IMR-90 (cell line): ENCODE measurements at regions not wholly inside any gene's neighbourhood (a gene's known extent, or its start where the extent isn't known, plus 50 kb on each side); places are given as distances from the start of the nearest gene placed in this dataset.

Experiments used
- ATAC-seq: fragments of 200-7000 bp; cut with Tn5 transposase; 2 replicates; pipeline ENCODE4 v1.9.1; 2020; ENCODE audit warnings: low read depth, mild to moderate bottlenecking, moderate library complexity
- BruUV-seq: library from RNA; stranded (reverse); fragments of 400-500 nt; replicated peaks from 2 replicates; lab custom pipeline; 2021; lab: Mats Ljungman, UMichigan
- CTCF ChIA-PET: fragments of 300-600 bp; formaldehyde crosslinking; extraction: SDS; loops from one replicate; lab custom pipeline; 2021; ENCODE audit warnings: antibody characterized with exemption; lab: Yijun Ruan, JAX
- POLR2A ChIA-PET: fragments of 300-600 bp; sonication (Branson Sonifier 250); formaldehyde crosslinking; loops from one replicate; lab custom pipeline; 2022; ENCODE audit warnings: antibody characterized with exemption; ENCODE audit not compliant: unreplicated experiment; lab: Charles Lee
- DNase-seq: peaks from one replicate; pipeline ENCODE4 v3.0.0; 2013
- H2AFZ ChIP-seq: replicated peaks from 2 replicates; pipeline ENCODE3; 2013; ENCODE audit warnings: low read length, mild to moderate bottlenecking; ENCODE audit not compliant: poor library complexity
- H2AK5ac ChIP-seq: 2 replicates; pipeline ENCODE4 v1.6.1; 2013; ENCODE audit warnings: low read depth, low read length, inconsistent platforms
- H2AK9ac ChIP-seq: replicated peaks from 2 replicates; pipeline ENCODE3; 2013; ENCODE audit warnings: mild to moderate bottlenecking, low read depth, low read length, moderate library complexity; ENCODE audit not compliant: poor library complexity
- H2BK120ac ChIP-seq: 2 replicates; pipeline ENCODE4 v1.6.1; 2013; ENCODE audit warnings: low read depth, low read length, inconsistent platforms
- H2BK15ac ChIP-seq: 3 replicates; pipeline ENCODE4 v1.6.1; 2013; ENCODE audit warnings: low read depth, low read length, inconsistent platforms
- H2BK20ac ChIP-seq: 2 replicates; pipeline ENCODE4 v1.6.1; 2013; ENCODE audit warnings: low read depth, mild to moderate bottlenecking, inconsistent platforms, low read length, moderate library complexity
- H2BK5ac ChIP-seq: 2 replicates; pipeline ENCODE4 v1.6.1; 2013; ENCODE audit warnings: mild to moderate bottlenecking, low read depth, low read length, inconsistent platforms; ENCODE audit not compliant: poor library complexity, severe bottlenecking
- H3K14ac ChIP-seq: replicated peaks from 2 replicates; pipeline ENCODE4 v1.6.1; 2013; ENCODE audit warnings: low read depth, low read length, inconsistent platforms
- H3K18ac ChIP-seq: 2 replicates; pipeline ENCODE4 v1.6.1; 2013; ENCODE audit warnings: low read depth, low read length, control low read depth
- H3K23ac ChIP-seq: 2 replicates; pipeline ENCODE4 v1.6.1; 2013; ENCODE audit warnings: low read depth, low read length, inconsistent platforms
- H3K27ac ChIP-seq: 2 replicates; pipeline ENCODE4 v1.5.1; 2013; ENCODE audit warnings: mild to moderate bottlenecking, control low read depth, low read length; ENCODE audit not compliant: insufficient read depth
- H3K27me3 ChIP-seq: 2 replicates; pipeline ENCODE4 v1.6.1; 2013; ENCODE audit warnings: low read length; ENCODE audit not compliant: control insufficient read depth, insufficient read depth
- H3K36me3 ChIP-seq: 2 replicates; pipeline ENCODE4 v1.6.1; 2013; ENCODE audit warnings: low read length, mixed read lengths; ENCODE audit not compliant: control insufficient read depth, insufficient read depth
- H3K4ac ChIP-seq: 2 replicates; pipeline ENCODE4 v1.6.1; 2013; ENCODE audit warnings: low read depth, low read length, inconsistent platforms
- H3K4me1 ChIP-seq: 2 replicates; pipeline ENCODE4 v1.6.1; 2013; ENCODE audit warnings: low read length, mixed read lengths; ENCODE audit not compliant: control insufficient read depth, insufficient read depth
- H3K4me2 ChIP-seq: 2 replicates; pipeline ENCODE4 v1.6.1; 2013; ENCODE audit warnings: low read depth, mild to moderate bottlenecking, control low read depth, low read length, moderate library complexity
- H3K4me3 ChIP-seq: 2 replicates; pipeline ENCODE4 v1.5.1; 2013; ENCODE audit warnings: low read depth, mild to moderate bottlenecking, control low read depth, low read length, moderate library complexity; ENCODE audit not compliant: insufficient read depth
- H3K56ac ChIP-seq: 2 replicates; pipeline ENCODE4 v1.6.1; 2013; ENCODE audit warnings: low read length, inconsistent platforms; ENCODE audit not compliant: insufficient read depth; ENCODE audit errors: extremely low read depth
- H3K79me1 ChIP-seq, 2 experiments: 2 replicates each; pipeline ENCODE4 v1.6.1; 2013; ENCODE audit warnings: low read length in 2 of 2, inconsistent platforms in 1 of 2, low read depth in 1 of 2
- H3K9ac ChIP-seq: 2 replicates; pipeline ENCODE4 v1.6.1; 2013; ENCODE audit warnings: low read depth, low read length, control low read depth
- H3K9me1 ChIP-seq: 2 replicates; pipeline ENCODE4 v1.6.1; 2013; ENCODE audit warnings: low read length, inconsistent platforms; ENCODE audit not compliant: insufficient read depth
- H3K9me3 ChIP-seq: 2 replicates; pipeline ENCODE4 v1.6.1; 2013; ENCODE audit warnings: low read length; ENCODE audit not compliant: control insufficient read depth, insufficient read depth
- H4K20me1 ChIP-seq: 2 replicates; pipeline ENCODE4 v1.6.1; 2013; ENCODE audit warnings: low read length, inconsistent platforms; ENCODE audit not compliant: insufficient read depth
- H4K5ac ChIP-seq: 2 replicates; pipeline ENCODE4 v1.6.1; 2013; ENCODE audit warnings: mild to moderate bottlenecking, low read depth, low read length, control low read depth
- H4K8ac ChIP-seq, 2 experiments: 2 replicates each; pipeline ENCODE4 v1.6.1; 2013; ENCODE audit warnings: low read depth in 2 of 2, low read length in 2 of 2, control low read depth in 1 of 2, inconsistent platforms in 1 of 2
- H4K91ac ChIP-seq: 2 replicates; pipeline ENCODE4 v1.6.1; 2013; ENCODE audit warnings: low read depth, low read length, inconsistent platforms; ENCODE audit not compliant: insufficient read depth
- BHLHE40 ChIP-seq: fragments of 150-350 bp; IDR thresholded peaks from 2 replicates; pipeline ENCODE4 v1.6.1; 2016; ENCODE audit warnings: mild to moderate bottlenecking, low read depth, low read length
- CEBPB ChIP-seq: IDR thresholded peaks from 2 replicates; pipeline ENCODE4 v1.6.1; 2012; ENCODE audit warnings: low read depth, low read length, improper control_type of control experiment
- CHD1 ChIP-seq: IDR thresholded peaks from 2 replicates; pipeline ENCODE4 v1.6.1; 2012; ENCODE audit warnings: low read depth, low read length, improper control_type of control experiment
- FOS ChIP-seq: fragments of 150-350 bp; IDR thresholded peaks from 2 replicates; pipeline ENCODE4 v1.6.1; 2016; ENCODE audit warnings: low read depth, low read length
- MAFK ChIP-seq: IDR thresholded peaks from 2 replicates; pipeline ENCODE4 v1.6.1; 2012; ENCODE audit warnings: low read depth, low read length, improper control_type of control experiment
- MAZ ChIP-seq: IDR thresholded peaks from 2 replicates; pipeline ENCODE4 v1.6.1; 2012; ENCODE audit warnings: low read depth, mild to moderate bottlenecking, low read length, improper control_type of control experiment, moderate library complexity, borderline replicate concordance
- MXI1 ChIP-seq: IDR thresholded peaks from 2 replicates; pipeline ENCODE4 v1.6.1; 2012; ENCODE audit warnings: low read depth, mild to moderate bottlenecking, low read length, moderate library complexity, borderline replicate concordance
- NFE2L2 ChIP-seq: fragments of 150-350 bp; IDR thresholded peaks from 2 replicates; pipeline ENCODE4 v1.6.1; 2016; ENCODE audit warnings: low read depth, mild to moderate bottlenecking, low read length
- POLR2A ChIP-seq: IDR thresholded peaks from 2 replicates; pipeline ENCODE4 v1.6.1; 2012; ENCODE audit warnings: mild to moderate bottlenecking, low read depth, low read length
- RAD21 ChIP-seq: IDR thresholded peaks from 2 replicates; pipeline ENCODE4 v1.6.1; 2012; ENCODE audit warnings: low read length, improper control_type of control experiment
- RCOR1 ChIP-seq: IDR thresholded peaks from 2 replicates; pipeline ENCODE4 v1.6.1; 2012; ENCODE audit warnings: mild to moderate bottlenecking, low read length, improper control_type of control experiment; ENCODE audit not compliant: insufficient replicate concordance
- RFX5 ChIP-seq: IDR thresholded peaks from 2 replicates; pipeline ENCODE4 v1.8.0; 2012; ENCODE audit warnings: low read depth, mild to moderate bottlenecking, low read length, moderate library complexity
- SMC3 ChIP-seq: fragments of 150-350 bp; IDR thresholded peaks from 2 replicates; pipeline ENCODE4 v1.6.1; 2016; ENCODE audit warnings: low read depth, mild to moderate bottlenecking, antibody characterized with exemption, low read length, moderate library complexity
- WGBS, 2 experiments: methylation state at CpG; one replicate each; pipeline versions ENCODE4 v1.1.5 to v1.1.7; 2013; ENCODE audit warnings: missing lambda C conversion rate in 2 of 2; ENCODE audit not compliant: insufficient read length in 1 of 2; ENCODE audit errors: extremely low coverage in 2 of 2; 5-methylcytosine and 5-hydroxymethylcytosine counted together
- dilution Hi-C: fragments of 300-500 bp; cut with HindIII; formaldehyde crosslinking; loops from one replicate; pipeline ENCODE4 v1.14.3; 2018; ENCODE audit warnings: low sequenced_read_pairs; ENCODE audit not compliant: unreplicated experiment
- in situ Hi-C: fragments of 300-500 bp; cut with MboI; formaldehyde crosslinking; loops from 3 replicates; pipeline ENCODE4 v1.14.3; 2019; ENCODE audit warnings: low sequenced_read_pairs, inconsistent platforms, mixed read lengths
- intact Hi-C: fragments of 100-400 bp; cut with micrococcal nuclease; formaldehyde crosslinking; loops from 2 replicates; pipeline ENCODE4 v1.10.0; 2022
- TF ChIP-seq, protein P1 (sequence below): fragments of 150-350 bp; IDR thresholded peaks from 2 replicates; pipeline ENCODE4 v1.6.1; 2017; ENCODE audit warnings: mild to moderate bottlenecking, antibody characterized with exemption, low read length, low read depth
- TF ChIP-seq, protein P2 (sequence below): fragments of 150-350 bp; IDR thresholded peaks from 2 replicates; pipeline ENCODE4 v1.6.1; 2016; ENCODE audit warnings: low read depth, mild to moderate bottlenecking, low read length, moderate library complexity, borderline replicate concordance
- TF ChIP-seq, protein P3 (sequence below): conservative IDR thresholded peaks from 2 replicates; pipeline ENCODE4 v1.5.1; 2012; ENCODE audit warnings: mild to moderate bottlenecking, low read depth, low read length, improper control_type of control experiment

DNA sequence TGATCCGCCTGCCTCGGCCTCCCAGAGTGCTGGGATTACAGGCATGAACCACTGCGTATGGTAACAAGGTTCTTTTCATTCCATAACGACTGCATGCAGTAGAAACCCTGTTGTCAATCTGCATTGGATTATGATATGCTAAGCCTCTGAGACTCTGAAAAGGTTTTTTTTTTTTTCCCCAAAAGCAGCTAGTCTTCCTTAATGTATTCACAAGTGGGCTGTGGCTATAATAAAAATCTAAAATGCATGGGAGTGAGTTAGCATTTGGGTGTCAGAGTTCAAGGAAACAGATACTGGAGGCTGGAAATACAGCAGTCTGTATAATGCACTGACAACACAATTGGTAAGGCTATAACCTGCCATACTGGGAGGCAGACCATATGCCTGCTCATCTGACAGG, 218.1 kb downstream of the NSUN3 start:
- H4K20me1 ChIP-seq, result no peaks in the 10 kb centered on the region
- no peak overlapping the region for H4K8ac ChIP-seq
- ChIA-PET CTCF (interaction anchor here (1.0 kb wide), 1 partner anchor 31 kb away, joined by 3 read pairs; no protein-coding TSS in a partner anchor), POLR2A (no interaction called here)
- H3K36me3 ChIP-seq, result no peaks in the 10 kb centered on the region
- no peak overlapping the region for H2BK20ac ChIP-seq
- in situ Hi-C loops, result no loop called here
- H3K4me2 ChIP-seq, result no peak overlapping the region
- no peak overlapping the region for H3K23ac ChIP-seq
- H3K9ac ChIP-seq, result no peak overlapping the region
- H2BK120ac ChIP-seq, result no peak overlapping the region
- no peak overlapping the region for H3K4ac ChIP-seq
- H3K9me1 ChIP-seq, result no peaks in the 10 kb centered on the region; the same call in 1 of the 2 replicates
- H3K27me3 ChIP-seq, result no peaks in the 10 kb centered on the region
- H2AFZ ChIP-seq, result no peak overlapping the region
- no peak overlapping the region for H2BK15ac ChIP-seq
- no peak overlapping the region for H3K14ac ChIP-seq
- no peak overlapping the region for H3K18ac ChIP-seq
- no peaks in the 10 kb centered on the region for H3K4me1 ChIP-seq
- H3K56ac ChIP-seq, result no peak overlapping the region
- H4K91ac ChIP-seq, result no peak overlapping the region
- BruUV-seq, result no TSS peak
- no peak for ATAC-seq
- dilution Hi-C loops, result no loop called here
- DNase-seq, result no peak
- no peaks in the 10 kb centered on the region for H3K9me3 ChIP-seq
- no peak overlapping the region for H3K4me3 ChIP-seq
- H2AK5ac ChIP-seq, result no peak overlapping the region
- H2AK9ac ChIP-seq, result no peak overlapping the region
- no CpG with 5 or more reads among the region's 4 CpGs for WGBS, 2 experiments
- TF ChIP-seq, protein P1, sequence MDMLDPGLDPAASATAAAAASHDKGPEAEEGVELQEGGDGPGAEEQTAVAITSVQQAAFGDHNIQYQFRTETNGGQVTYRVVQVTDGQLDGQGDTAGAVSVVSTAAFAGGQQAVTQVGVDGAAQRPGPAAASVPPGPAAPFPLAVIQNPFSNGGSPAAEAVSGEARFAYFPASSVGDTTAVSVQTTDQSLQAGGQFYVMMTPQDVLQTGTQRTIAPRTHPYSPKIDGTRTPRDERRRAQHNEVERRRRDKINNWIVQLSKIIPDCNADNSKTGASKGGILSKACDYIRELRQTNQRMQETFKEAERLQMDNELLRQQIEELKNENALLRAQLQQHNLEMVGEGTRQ, result no peak
- TF ChIP-seq RAD21, result no peak
- TF ChIP-seq NFE2L2, result no peak
- no peak for TF ChIP-seq RFX5
- TF ChIP-seq MAFK, result no peak
- TF ChIP-seq CHD1, result no peak
- TF ChIP-seq, protein P2, sequence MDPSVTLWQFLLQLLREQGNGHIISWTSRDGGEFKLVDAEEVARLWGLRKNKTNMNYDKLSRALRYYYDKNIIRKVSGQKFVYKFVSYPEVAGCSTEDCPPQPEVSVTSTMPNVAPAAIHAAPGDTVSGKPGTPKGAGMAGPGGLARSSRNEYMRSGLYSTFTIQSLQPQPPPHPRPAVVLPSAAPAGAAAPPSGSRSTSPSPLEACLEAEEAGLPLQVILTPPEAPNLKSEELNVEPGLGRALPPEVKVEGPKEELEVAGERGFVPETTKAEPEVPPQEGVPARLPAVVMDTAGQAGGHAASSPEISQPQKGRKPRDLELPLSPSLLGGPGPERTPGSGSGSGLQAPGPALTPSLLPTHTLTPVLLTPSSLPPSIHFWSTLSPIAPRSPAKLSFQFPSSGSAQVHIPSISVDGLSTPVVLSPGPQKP, result no peak
- TF ChIP-seq RCOR1, result no peak
- TF ChIP-seq, protein P3, sequence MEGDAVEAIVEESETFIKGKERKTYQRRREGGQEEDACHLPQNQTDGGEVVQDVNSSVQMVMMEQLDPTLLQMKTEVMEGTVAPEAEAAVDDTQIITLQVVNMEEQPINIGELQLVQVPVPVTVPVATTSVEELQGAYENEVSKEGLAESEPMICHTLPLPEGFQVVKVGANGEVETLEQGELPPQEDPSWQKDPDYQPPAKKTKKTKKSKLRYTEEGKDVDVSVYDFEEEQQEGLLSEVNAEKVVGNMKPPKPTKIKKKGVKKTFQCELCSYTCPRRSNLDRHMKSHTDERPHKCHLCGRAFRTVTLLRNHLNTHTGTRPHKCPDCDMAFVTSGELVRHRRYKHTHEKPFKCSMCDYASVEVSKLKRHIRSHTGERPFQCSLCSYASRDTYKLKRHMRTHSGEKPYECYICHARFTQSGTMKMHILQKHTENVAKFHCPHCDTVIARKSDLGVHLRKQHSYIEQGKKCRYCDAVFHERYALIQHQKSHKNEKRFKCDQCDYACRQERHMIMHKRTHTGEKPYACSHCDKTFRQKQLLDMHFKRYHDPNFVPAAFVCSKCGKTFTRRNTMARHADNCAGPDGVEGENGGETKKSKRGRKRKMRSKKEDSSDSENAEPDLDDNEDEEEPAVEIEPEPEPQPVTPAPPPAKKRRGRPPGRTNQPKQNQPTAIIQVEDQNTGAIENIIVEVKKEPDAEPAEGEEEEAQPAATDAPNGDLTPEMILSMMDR, result no peak
- no peak for TF ChIP-seq BHLHE40
- TF ChIP-seq MAZ, result no peak
- no peak for TF ChIP-seq SMC3
- TF ChIP-seq CEBPB, result no peak
- no peak for TF ChIP-seq FOS
- TF ChIP-seq MXI1, result no peak
- TF ChIP-seq POLR2A, result no peak
- no peak overlapping the region for H3K27ac ChIP-seq
- no peak overlapping the region for H2BK5ac ChIP-seq
- intact Hi-C loops, result loop anchor here (5.0 kb wide), 1 partner anchor 164 kb away; no protein-coding TSS in a partner anchor
- H4K5ac ChIP-seq, result no peak overlapping the region
- H3K79me1 ChIP-seq, result no peaks in the 10 kb centered on the region
